Skeletal muscle tissue (tissue), 3 donors: ENCODE measurements at regions not wholly inside any gene's neighbourhood (a gene's known extent, or its start where the extent isn't known, plus 50 kb on each side); places are given as distances from the start of the nearest gene placed in this dataset.
A peak's percentile ranks its signal among the peaks of the same experiment; 100 is the strongest.
"Not testable (repeated sequence)": the region's sequence is repeated elsewhere in the genome, so short reads cannot be mapped to it uniquely, and the experiment has no call there.

Experiments used
- H3K27ac ChIP-seq: one replicate; pipeline ENCODE4 v1.7.0; 2013; ENCODE audit warnings: mild to moderate bottlenecking, low read depth, low read length, inconsistent platforms
- H3K27me3 ChIP-seq, 3 donors: one replicate each; pipeline ENCODE4 v1.7.0; 2013; ENCODE audit warnings: low read length in 3 of 3; ENCODE audit not compliant: control insufficient read depth in 3 of 3, insufficient read depth in 3 of 3
- H3K36me3 ChIP-seq, 3 donors: one replicate each; pipeline ENCODE4 v1.7.0; 2013; ENCODE audit warnings: low read length in 3 of 3; ENCODE audit not compliant: control insufficient read depth in 3 of 3, insufficient read depth in 3 of 3
- H3K4me1 ChIP-seq, 3 donors: one replicate each; pipeline ENCODE4 v1.7.0; 2013; ENCODE audit warnings: low read length in 3 of 3, mild to moderate bottlenecking in 3 of 3; ENCODE audit not compliant: control insufficient read depth in 3 of 3, insufficient read depth in 3 of 3
- H3K4me3 ChIP-seq, 3 donors: one replicate each; pipeline ENCODE4 v1.7.0; 2013; ENCODE audit warnings: low read length in 3 of 3
- H3K9ac ChIP-seq, 3 donors: one replicate each; pipeline ENCODE4 v1.7.0; 2013; ENCODE audit warnings: low read length in 3 of 3, mild to moderate bottlenecking in 3 of 3, moderate library complexity in 2 of 3, low read depth in 1 of 3
- H3K9me3 ChIP-seq, 3 donors: one replicate each; pipeline ENCODE4 v1.7.0; 2013; ENCODE audit warnings: low read length in 3 of 3; ENCODE audit not compliant: control insufficient read depth in 3 of 3
- donor health status: Osteomylitis.

GRCh38 chr9:62798884-62799850 lies 1609.3 kb downstream of the SPATA31A7 start:
- H3K27ac ChIP-seq, H3K9me3 ChIP-seq, H3K36me3 ChIP-seq, H3K9ac ChIP-seq: not testable (repeated sequence)
- Histone ChIP-seq H3K4me3 (peak overlapping the region; percentile 40 to 54 (median 41)), H3K4me1 (peaks cover 0 to 10% (median 4%) of the 10 kb centered on the region in 3 donors), H3K27me3 (peaks cover 27 to 42% (median 34%) of the 10 kb centered on the region in 3 donors)

- not testable (repeated sequence) for H3K9ac ChIP-seq, H3K36me3 ChIP-seq, H3K27ac ChIP-seq, H3K9me3 ChIP-seq
- peak overlapping the region in 1 of 3 donors; percentile 54 for H3K4me3 ChIP-seq
- H3K4me1 ChIP-seq = peaks cover 0 to 10% (median 4%) of the 10 kb centered on the region in 3 donors
- peaks cover 29 to 45% (median 37%) of the 10 kb centered on the region in 3 donors for H3K27me3 ChIP-seq
These were observed 1610.1 kb downstream of the SPATA31A7 start for GRCh38 chr9:62799851-62800371.

- H3K27ac ChIP-seq, H3K9ac ChIP-seq, H3K9me3 ChIP-seq, H3K36me3 ChIP-seq: not testable (repeated sequence)
- Histone ChIP-seq H3K4me3 (peak overlapping the region in 2 of 3 donors; percentile 4 to 51), H3K4me1 (peaks cover 0 to 10% (median 4%) of the 10 kb centered on the region in 3 donors), H3K27me3 (peaks cover 29 to 45% (median 37%) of the 10 kb centered on the region in 3 donors)
These were observed 1610.9 kb downstream of the SPATA31A7 start for GRCh38 chr9:62800451-62801371.

DNA sequence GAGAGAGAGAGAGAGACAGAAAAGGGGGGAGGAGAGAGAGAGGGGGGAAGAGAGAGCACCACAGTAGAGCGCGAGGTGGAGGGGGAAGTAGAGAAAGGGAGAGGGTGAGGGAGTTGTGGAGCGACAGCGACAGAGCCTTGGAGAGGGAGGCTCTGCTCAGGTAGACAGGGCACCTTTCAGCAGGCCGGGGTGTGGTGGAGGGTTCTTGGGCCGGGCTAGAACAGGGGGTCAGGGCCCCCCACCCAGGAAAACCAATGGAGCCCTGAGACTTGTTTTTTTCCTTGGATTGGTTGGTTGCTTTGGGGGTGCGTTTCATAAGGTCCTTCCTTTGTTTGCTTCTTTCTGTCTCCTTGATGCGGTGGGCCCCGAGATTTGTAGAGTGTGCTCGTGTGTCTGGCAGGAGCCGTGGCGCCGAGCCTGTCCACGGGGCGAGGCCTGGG lies 1611.6 kb downstream of the SPATA31A7 start:
- H3K36me3 ChIP-seq, H3K27ac ChIP-seq, H3K9me3 ChIP-seq, H3K9ac ChIP-seq, H3K4me3 ChIP-seq: not testable (repeated sequence)
- Histone ChIP-seq H3K4me1 (peaks cover 0 to 10% (median 4%) of the 10 kb centered on the region in 3 donors), H3K27me3 (peaks cover 29 to 45% (median 37%) of the 10 kb centered on the region in 3 donors)

DNA sequence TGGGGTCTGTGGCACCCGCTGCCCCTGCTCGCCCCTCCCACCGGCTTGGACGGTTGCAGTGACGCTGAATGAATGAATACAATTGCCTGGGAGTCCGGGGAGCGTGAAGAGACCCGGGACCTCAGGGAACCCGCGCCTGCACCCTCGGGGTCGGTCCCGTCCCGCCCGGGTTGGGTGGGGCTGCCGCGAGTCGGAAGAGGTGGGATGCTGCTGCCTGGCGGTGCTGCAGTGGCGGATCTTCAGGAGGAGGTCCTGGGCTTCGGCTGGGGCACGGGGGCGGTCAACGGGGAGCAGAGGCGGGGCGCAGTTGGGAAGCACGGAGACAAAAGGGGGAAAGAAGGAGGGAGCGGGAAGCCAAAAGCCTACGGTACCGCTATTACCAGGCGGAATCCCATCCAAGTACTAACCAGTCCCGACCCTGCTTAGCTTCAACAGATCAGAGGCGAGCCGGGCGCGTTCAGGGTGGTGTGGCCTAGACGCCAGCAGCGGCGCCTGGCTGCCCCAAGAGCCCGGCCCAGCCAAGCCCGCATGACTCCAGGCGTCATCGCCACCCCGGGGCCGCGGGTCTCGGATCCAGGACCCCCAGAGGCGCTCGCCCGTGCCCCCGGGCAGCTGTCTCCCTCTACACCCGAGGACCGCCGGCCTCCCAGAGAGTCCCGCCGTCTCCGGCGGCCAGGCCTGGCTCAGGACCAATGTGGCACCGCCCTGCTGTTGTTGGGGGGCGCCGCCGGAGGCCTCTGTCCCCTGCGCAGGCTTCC lies 1612.3 kb downstream of the SPATA31A7 start:
- H3K4me3 ChIP-seq = peak overlapping the region; percentile 64 to 68 (median 64)
- peaks cover 29 to 45% (median 37%) of the 10 kb centered on the region in 3 donors for H3K27me3 ChIP-seq
- not testable (repeated sequence) for H3K27ac ChIP-seq

DNA sequence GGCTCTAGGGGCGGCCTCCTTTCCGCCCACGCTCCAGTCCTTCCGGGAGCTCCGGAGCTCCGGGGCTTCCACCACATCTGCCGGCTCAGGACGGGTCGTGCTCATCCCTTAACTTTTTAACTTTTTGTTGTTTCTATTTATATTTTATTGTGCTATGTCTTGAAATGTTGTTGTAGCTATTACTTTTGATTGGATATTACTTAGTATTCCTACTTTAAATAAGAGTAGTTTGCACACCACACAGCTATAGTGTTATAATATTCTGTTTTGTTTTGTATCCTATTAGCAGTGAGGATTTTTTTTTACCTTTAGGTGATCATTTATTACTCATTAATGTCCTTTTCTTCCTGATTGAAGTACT lies 1612.9 kb downstream of the SPATA31A7 start:
- peaks cover 29 to 45% (median 37%) of the 10 kb centered on the region in 3 donors for H3K27me3 ChIP-seq

More for the DNA sequence above, 1612.3 kb downstream of the SPATA31A7 start:
- peak overlapping the region in 2 of 3 donors; percentile 33 to 56 for H3K9ac ChIP-seq
- peaks cover 0 to 10% (median 4%) of the 10 kb centered on the region in 3 donors for H3K4me1 ChIP-seq
- not testable (repeated sequence) for H3K36me3 ChIP-seq, H3K9me3 ChIP-seq

GRCh38 chr9:62803099-62803498 lies 1613.3 kb downstream of the SPATA31A7 start:
- H3K36me3 ChIP-seq, H3K9ac ChIP-seq, H3K4me3 ChIP-seq, H3K9me3 ChIP-seq, H3K27ac ChIP-seq: not testable (repeated sequence)
- Histone ChIP-seq H3K27me3 (peaks cover 29 to 45% (median 37%) of the 10 kb centered on the region in 3 donors), H3K4me1 (peaks cover 0 to 10% (median 4%) of the 10 kb centered on the region in 3 donors)

More for the DNA sequence above, 1612.9 kb downstream of the SPATA31A7 start:
- not testable (repeated sequence) for H3K9me3 ChIP-seq, H3K9ac ChIP-seq, H3K36me3 ChIP-seq, H3K27ac ChIP-seq
- Histone ChIP-seq H3K4me3 (peak overlapping the region in 2 of 3 donors; percentile 64 to 68), H3K4me1 (peaks cover 0 to 10% (median 4%) of the 10 kb centered on the region in 3 donors)

DNA sequence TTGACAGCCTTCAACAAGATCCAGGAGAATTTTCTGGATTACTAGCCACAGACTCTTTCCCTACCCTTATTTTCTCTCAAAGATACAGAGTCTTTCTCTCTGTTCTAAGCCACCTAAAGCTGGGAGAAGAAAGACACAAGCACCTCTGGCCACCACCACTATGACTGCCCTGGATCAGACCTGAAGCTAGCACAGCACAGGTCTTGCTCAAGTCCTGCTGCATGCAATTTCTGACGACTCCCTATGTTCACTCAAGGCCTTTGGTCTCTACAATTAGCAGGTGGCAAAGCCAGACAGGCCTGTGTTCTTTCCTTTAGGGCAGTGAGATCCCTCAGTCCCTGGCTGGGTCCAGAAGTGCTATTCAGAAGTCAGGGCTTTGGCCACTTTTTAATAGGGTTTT lies 1614.5 kb downstream of the SPATA31A7 start:
- H3K36me3 ChIP-seq, H3K4me3 ChIP-seq, H3K4me1 ChIP-seq, H3K9me3 ChIP-seq, H3K27ac ChIP-seq, H3K9ac ChIP-seq: not testable (repeated sequence)
- peaks cover 22 to 38% (median 31%) of the 10 kb centered on the region in 3 donors for H3K27me3 ChIP-seq

DNA sequence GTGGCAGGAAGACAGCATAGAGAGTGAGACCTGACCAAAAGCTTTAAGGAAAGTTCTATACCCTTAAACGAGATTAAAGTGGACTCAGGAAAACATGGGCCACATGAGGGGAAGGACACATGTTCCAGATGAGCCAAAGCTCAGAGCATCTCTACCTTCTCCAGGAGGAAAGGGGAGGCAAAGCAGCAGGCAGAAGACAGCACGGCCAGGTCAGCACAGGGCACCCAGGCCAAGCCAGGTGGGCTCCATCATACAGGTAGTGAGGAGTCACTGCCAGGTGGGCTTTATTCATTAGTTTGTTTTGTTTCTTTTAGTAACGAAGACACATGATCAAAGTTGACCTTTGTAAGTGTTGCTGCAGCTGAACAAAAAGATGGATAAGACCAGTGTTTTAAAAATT lies 1617.6 kb downstream of the SPATA31A7 start:
- H3K36me3 ChIP-seq, H3K4me1 ChIP-seq, H3K9me3 ChIP-seq, H3K9ac ChIP-seq, H3K4me3 ChIP-seq, H3K27ac ChIP-seq: not testable (repeated sequence)
- peaks cover 3 to 14% (median 4%) of the 10 kb centered on the region in 3 donors for H3K27me3 ChIP-seq
